ENCODE measurements at regions not wholly inside any gene's neighbourhood (a gene's known extent, or its start where the extent isn't known, plus 50 kb on each side); places are given as distances from the start of the nearest gene placed in this dataset.

DNA sequence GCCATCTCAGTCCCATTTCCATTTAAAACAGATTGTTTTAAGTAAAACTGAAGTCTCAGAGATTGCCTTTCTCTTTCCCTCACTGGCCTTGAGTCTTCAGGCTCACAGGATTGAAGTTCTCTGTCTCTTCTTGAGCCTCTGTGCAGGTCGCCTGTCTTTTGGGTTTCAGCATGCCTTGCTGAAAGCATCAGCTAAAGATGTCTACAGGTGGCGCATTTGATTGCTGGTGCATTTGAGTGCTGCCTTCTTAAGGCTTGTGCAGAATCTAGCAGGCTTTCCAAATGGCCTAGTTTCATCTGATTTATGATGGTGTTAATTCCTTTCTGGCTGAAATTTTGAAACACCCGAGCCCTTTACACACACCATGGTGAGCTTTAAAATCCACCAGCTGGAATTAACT is 1062.2 kb upstream of the FBXO33 start:
- TF ChIP-seq, protein P1, sequence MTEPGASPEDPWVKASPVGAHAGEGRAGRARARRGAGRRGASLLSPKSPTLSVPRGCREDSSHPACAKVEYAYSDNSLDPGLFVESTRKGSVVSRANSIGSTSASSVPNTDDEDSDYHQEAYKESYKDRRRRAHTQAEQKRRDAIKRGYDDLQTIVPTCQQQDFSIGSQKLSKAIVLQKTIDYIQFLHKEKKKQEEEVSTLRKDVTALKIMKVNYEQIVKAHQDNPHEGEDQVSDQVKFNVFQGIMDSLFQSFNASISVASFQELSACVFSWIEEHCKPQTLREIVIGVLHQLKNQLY (CRISPR knock-in tag; IDR thresholded peaks at IDR 0.05) = no peak
- TF ChIP-seq, protein P2, sequence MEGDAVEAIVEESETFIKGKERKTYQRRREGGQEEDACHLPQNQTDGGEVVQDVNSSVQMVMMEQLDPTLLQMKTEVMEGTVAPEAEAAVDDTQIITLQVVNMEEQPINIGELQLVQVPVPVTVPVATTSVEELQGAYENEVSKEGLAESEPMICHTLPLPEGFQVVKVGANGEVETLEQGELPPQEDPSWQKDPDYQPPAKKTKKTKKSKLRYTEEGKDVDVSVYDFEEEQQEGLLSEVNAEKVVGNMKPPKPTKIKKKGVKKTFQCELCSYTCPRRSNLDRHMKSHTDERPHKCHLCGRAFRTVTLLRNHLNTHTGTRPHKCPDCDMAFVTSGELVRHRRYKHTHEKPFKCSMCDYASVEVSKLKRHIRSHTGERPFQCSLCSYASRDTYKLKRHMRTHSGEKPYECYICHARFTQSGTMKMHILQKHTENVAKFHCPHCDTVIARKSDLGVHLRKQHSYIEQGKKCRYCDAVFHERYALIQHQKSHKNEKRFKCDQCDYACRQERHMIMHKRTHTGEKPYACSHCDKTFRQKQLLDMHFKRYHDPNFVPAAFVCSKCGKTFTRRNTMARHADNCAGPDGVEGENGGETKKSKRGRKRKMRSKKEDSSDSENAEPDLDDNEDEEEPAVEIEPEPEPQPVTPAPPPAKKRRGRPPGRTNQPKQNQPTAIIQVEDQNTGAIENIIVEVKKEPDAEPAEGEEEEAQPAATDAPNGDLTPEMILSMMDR (CRISPR knock-in tag; IDR thresholded peaks at IDR 0.05) = no peak
- no peak for TF ChIP-seq FOXC1 (CRISPR knock-in tag; IDR thresholded peaks at IDR 0.05; ENCODE audit: borderline replicate concordance)

All from HepG2 (cell line).